Activated T-cell treated with anti-CD3 and anti-CD28 coated beads, Interleukin-2, amount 50 U/mL, for 48 hours (primary cell): ENCODE measurements at regions not wholly inside any gene's neighbourhood (a gene's known extent, or its start where the extent isn't known, plus 50 kb on each side); places are given as distances from the start of the nearest gene placed in this dataset.

Experiments used
- DNase-seq, 2 experiments: peaks; one replicate each; pipeline ENCODE4 v3.0.0-alpha.2; 2020

- no peak for DNase-seq
These were observed 51.0 kb downstream of the FAT4 start for GRCh38 chr4:125365731-125366130.

- DNase-seq = no peak
These were observed 53.4 kb downstream of the FAT4 start for GRCh38 chr4:125368146-125368545.

GRCh38 chr4:125368671-125369081 lies 53.9 kb downstream of the FAT4 start:
- no peak for DNase-seq

DNA sequence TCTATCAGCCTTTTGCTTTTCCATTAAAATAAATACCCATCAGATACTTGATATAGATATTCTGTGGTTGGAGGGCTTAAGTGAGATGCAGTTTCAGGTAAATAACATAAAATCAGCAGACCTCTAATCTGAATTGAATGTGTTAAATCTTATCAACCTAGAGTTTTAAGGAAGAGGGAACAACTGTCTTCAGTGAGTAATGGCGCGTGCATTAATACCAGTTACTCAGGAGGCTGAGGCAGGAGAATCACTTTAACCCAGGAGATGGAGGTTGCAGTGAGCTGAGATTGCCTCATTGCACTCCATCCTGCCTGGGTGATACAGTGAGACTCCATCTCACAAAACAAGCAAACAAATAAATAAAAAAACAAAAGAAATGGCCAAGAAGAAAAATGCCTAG lies 54.3 kb downstream of the FAT4 start:
- no peak for DNase-seq

GRCh38 chr4:125370478-125370877 lies 55.7 kb downstream of the FAT4 start:
- no peak for DNase-seq

DNA sequence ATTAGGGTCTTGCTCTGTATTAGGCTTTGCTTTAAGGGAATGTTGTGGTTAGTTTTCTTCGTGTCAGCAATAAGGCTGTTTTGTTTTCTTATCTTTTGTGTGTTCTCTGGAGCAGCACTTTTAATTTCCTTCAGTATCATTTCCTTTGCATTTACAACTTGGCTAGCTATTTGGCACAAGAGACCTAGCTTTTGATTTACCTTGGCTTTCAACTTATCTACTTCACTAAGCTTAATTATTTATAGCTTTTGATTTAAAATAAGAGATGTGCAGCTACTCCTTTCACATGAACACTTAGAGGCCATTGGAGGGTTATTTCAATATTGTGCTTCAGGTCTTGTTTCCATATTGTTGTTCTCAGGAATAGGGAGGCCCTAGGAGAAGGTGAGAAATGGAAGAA lies 68.2 kb downstream of the FAT4 start:
- DNase-seq = no peak

DNA sequence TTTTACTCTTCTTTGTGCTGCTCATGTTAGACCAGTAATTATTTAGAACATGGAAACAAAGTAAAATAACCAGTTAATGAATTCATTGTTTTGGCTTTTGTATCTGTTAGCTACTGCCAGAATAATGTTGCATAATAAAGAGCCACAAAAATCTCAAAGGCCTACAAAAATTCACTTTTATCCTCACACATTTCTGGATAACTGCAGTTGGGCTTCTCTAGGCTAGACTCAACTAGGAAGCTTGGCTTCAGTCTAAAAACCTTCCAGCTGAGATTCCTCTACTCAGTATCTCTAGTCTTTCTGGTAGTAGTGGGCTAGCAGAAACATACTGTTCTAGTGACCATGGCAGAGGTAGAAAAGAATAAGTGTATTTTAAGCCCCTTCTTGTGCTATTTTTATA lies 73.0 kb downstream of the FAT4 start:
- no peak for DNase-seq

DNA sequence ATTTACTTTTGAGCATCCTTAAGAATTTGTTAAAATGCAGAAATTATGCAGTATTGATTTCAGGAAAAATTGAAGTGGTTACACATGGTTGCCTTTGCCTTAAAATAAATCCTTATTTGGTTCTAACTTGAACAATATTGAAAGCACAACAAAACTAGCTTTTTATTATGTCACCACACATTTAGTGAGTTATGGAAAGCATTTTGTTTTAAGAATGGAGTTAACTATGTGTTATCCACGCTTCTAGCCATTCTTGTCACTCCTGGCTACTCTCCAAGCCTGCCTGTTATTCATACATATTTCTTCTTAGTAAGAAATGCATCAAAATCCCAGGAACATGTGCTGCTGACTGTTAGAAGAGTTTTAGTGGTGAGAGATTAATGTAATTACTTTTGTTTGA lies 73.9 kb downstream of the FAT4 start:
- no peak for DNase-seq

- no peak for DNase-seq
These were observed 75.0 kb downstream of the FAT4 start for GRCh38 chr4:125389713-125390112.

GRCh38 chr4:125390126-125390525 lies 75.4 kb downstream of the FAT4 start:
- DNase-seq = no peak

GRCh38 chr4:125390727-125391126 lies 76.0 kb downstream of the FAT4 start:
- DNase-seq = no peak

DNA sequence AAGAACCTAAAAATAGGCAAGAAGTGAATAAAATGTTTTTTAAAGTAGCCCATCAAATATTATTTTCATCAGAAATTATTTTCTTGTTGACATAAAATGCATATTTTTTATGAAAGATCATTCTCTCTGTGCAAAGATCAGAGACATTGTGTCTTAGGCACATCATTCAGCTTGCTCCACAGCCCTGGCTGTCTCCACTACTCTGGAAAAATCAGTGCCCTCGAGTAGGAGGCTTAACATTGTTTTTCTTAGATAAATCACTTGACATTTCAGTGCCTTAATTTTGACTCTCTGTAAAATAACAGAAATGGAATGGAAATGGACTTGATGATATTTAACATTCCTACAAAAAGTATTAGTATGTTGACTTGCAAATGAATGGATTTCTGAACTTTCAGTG lies 77.9 kb downstream of the FAT4 start:
- no peak for DNase-seq

DNA sequence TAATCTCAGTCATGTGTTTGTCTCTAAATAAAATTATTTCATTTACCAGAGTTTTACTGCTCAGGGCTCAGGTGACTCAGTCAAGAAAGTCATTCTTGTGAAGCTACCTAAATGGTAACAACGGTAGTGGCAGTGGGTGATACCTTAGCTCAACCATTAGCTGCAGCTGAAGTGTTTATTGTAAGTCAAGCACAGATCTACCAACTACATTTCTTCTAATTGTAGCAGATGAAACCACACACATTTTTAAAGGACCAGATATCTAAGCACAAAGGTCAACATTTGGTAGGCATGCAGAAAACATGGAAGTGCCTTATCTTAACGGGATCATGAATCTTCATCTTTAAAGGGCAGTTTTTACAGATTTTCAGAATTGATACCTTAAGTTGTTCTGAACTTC lies 79.1 kb downstream of the FAT4 start:
- no peak for DNase-seq

- DNase-seq = no peak
These were observed 82.5 kb downstream of the FAT4 start for GRCh38 chr4:125397226-125397625.

- no peak for DNase-seq
These were observed 83.7 kb downstream of the FAT4 start for GRCh38 chr4:125398263-125399002.

- DNase-seq = no peak
These were observed 86.0 kb downstream of the FAT4 start for GRCh38 chr4:125400756-125401155.

DNA sequence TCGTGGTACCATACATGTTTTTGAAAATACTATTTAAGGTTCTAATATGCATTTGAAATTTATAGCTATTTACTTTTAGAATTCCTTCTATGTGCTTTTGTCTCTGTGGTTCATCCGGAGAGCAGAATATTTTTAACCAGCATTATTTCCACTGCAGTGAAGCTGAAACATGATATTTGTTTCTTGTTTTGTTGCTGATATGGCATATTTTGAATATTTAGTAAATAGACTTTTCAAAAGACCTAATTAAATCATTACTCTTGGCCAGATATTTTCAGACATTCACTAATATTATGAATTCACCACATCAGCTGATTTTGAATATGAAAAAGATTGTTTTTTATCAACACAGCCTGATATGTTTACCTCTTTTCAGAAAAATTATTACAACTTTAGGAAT lies 87.0 kb downstream of the FAT4 start:
- no peak for DNase-seq

DNA sequence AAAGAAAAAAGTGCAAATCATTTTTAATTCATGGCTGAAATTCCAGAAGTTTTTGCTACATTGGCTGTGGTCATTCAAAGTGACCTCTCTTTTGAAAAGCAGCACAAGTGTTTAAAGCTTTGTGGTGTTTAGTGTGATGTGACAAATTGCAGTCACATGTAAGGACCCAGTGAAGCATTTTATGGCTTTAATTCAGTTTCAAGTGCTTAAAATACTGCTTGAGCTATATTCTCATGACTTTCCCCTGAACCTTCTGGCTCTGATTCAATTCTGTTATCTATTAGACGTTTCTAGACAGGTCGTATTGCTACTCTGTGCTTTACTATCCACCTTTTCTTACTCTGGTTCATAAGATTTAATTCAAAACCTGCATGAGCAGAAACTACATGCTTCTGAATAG lies 105.8 kb downstream of the FAT4 start:
- DNase-seq = no peak

GRCh38 chr4:125421547-125421946 lies 106.8 kb downstream of the FAT4 start:
- DNase-seq = no peak

DNA sequence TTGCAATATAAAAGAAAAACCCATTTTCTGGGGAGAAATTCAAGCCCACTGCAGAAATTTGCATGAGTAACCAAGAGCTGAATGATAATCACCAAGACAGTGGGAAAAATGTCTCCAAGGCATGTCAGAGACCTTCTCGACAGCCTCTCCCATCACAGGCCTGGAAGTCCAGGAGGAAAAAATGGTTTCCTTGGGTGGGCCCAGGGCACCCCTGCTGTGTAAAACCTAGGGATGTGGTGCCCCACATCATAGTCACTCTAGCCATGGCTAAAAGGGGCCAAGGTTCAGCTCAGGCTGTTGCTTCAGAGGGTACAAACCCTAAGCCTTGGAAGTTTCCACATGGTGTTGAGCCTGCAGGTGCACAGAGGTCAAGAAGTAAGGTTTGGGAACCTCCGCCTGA lies 108.4 kb downstream of the FAT4 start:
- DNase-seq = no peak

DNA sequence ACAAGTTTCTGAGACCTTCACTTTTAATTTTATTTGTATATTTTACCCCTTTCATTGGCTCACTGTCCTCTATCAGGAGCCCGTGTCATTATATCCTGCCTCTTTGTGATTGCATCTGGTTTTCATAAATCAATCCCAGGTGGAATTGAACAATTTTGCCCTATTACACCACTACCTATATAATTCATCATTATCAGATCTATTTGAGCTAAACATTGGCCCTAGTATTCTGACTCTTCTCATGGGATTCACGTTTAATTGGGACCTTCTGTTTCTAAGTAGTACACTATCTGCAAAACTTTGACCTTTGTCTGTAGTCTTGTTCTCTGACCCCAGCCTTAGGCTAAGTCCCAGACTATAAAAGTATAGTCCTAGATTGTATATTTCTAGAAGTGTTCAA lies 114.1 kb downstream of the FAT4 start:
- no peak for DNase-seq

DNA sequence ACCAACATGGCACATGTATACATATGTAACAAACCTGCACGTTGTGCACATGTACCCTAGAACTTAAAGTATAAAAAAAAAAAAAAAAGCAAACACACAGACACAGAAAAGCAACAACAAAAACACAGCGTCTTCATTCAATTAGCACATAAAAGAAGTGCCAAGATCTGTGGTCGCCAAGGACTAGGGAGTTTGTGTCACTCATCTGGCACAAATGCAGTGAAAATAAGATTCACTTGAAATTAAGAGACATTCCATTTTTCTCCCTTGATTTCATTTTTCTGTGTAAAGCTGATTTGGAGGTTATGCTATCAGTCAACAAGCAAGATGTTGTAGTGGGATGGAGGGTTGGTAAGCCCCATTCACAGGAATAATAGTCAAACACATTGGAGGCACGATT lies 115.3 kb downstream of the FAT4 start:
- no peak for DNase-seq

- no peak for DNase-seq
These were observed 117.3 kb downstream of the FAT4 start for GRCh38 chr4:125432078-125432477.

GRCh38 chr4:125433453-125433852 lies 118.7 kb downstream of the FAT4 start:
- no peak for DNase-seq

GRCh38 chr4:125434136-125434535 lies 119.4 kb downstream of the FAT4 start:
- no peak for DNase-seq

DNA sequence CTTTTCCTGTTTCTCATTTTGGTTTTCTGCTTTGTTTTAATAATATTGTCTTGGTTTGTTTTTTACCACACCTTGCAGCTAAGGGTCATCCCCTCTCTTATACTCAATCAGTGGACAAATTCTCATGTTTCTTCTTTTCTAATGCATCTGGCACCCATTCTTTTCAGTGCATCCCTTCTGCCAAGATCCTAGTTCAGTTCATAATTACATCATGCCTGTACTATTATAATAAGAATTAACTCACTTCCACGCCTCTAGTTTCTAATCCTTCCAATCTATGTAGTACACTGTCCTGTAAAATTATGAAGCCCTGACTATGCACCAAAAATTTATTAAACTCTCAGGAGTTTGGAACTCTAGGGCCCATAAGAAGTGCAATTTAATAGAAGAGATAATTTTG lies 126.1 kb downstream of the FAT4 start:
- no peak for DNase-seq
